HG02623 (cell line): ENCODE measurements at regions not wholly inside any gene's neighbourhood (a gene's known extent, or its start where the extent isn't known, plus 50 kb on each side); places are given as distances from the start of the nearest gene placed in this dataset.

Source experiments
- ATAC-seq: cut with Tn5 transposase; IDR thresholded peaks from one replicate; pipeline ENCODE4 v1.9.1; 2021; ENCODE audit warnings: moderate library complexity; ENCODE audit not compliant: unreplicated experiment

- peak; percentile 73 for ATAC-seq
These were observed 118.5 kb downstream of the BTC start for GRCh38 chr4:74675673-74676279.

- ATAC-seq, result no peak
These were observed 111.6 kb downstream of the BTC start for GRCh38 chr4:74682567-74683359.

GRCh38 chr4:74692972-74693371 lies 101.4 kb downstream of the BTC start:
- ATAC-seq, result no peak
